A549 (cell line): ENCODE measurements at regions not wholly inside any gene's neighbourhood (a gene's known extent, or its start where the extent isn't known, plus 50 kb on each side); places are given as distances from the start of the nearest gene placed in this dataset.

ENCODE experiments used
- BHLHE40 ChIP-seq: IDR thresholded peaks from 2 replicates; pipeline ENCODE4 v1.6.1; 2012; ENCODE audit warnings: low read depth, low read length, inconsistent platforms
- KDM5A ChIP-seq: fragments of 200-600 bp; sonication (generic); IDR thresholded peaks from 2 replicates; pipeline ENCODE4 v1.6.1; 2016; ENCODE audit warnings: antibody characterized with exemption, mild to moderate bottlenecking
- PHF8 ChIP-seq: fragments of 200-600 bp; sonication (generic); IDR thresholded peaks from 2 replicates; pipeline ENCODE4 v1.6.1; 2016; ENCODE audit warnings: low read depth, mild to moderate bottlenecking, antibody characterized with exemption, moderate library complexity, borderline replicate concordance
- POLR2A ChIP-seq: IDR thresholded peaks from 2 replicates; pipeline ENCODE4 v1.6.1; 2012; ENCODE audit warnings: mild to moderate bottlenecking, low read length
- RAD21 ChIP-seq, 2 experiments: fragments of >200 bp in 1 of 2; sonication (Bioruptor Twin) in 1 of 2; formaldehyde crosslinking in 1 of 2; IDR thresholded peaks in 1 of 2; conservative IDR thresholded peaks in 1 of 2; 2 replicates in 1 of 2; 3 replicates in 1 of 2; pipeline ENCODE4 v1.6.1; 2012 to 2018; ENCODE audit warnings: inconsistent platforms in 1 of 2
- RFX5 ChIP-seq: fragments of 450-650 bp; IDR thresholded peaks from 2 replicates; pipeline ENCODE4 v1.7.1; 2014; ENCODE audit warnings: antibody characterized with exemption, mild to moderate bottlenecking, moderate library complexity
- RNF2 ChIP-seq: fragments of 200-600 bp; sonication (generic); IDR thresholded peaks from 2 replicates; pipeline ENCODE4 v1.6.1; 2016; ENCODE audit warnings: low read depth, mild to moderate bottlenecking, antibody characterized with exemption, moderate library complexity, borderline replicate concordance
- ZNF302 ChIP-seq: fragments of 250-450 bp; sonication (Bioruptor Pico); IDR thresholded peaks from 2 replicates; pipeline ENCODE4 v1.9.0; 2021; ENCODE audit warnings: inconsistent platforms, mild to moderate bottlenecking, moderate library complexity
- TF ChIP-seq, protein P1 (sequence below): fragments of 450-650 bp; IDR thresholded peaks from 2 replicates; pipeline ENCODE4 v1.6.1; 2014; ENCODE audit warnings: antibody characterized with exemption
- TF ChIP-seq, protein P2 (sequence below): fragments of >200 bp; sonication (Bioruptor Twin); formaldehyde crosslinking; IDR thresholded peaks from 3 replicates; pipeline ENCODE4 v1.5.1; 2016
- TF ChIP-seq, protein P3 (sequence below): fragments of >200 bp; sonication (Bioruptor Twin); formaldehyde crosslinking; IDR thresholded peaks from 3 replicates; pipeline ENCODE4 v1.6.1; 2016

DNA sequence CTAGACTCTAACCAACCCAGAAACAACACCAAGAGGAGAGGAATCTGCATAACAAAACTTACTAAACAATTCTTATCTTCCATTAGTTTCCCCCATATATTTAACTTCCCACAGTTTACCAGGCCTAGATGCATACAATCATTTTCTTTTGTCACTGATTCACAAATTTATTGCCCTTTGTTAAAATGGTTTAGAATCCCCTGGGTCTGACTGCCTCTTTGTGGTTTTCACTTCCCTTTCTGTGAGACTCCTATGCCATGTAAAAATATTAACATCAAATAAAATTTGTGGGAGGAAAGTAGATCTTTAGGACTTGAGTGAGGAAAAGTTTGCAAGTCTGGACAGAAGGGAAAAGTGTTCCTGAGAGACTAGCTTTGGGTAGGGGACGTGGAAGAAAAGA, 393.8 kb upstream of the CNKSR2 start:
- no peak for TF ChIP-seq BHLHE40
- no peak for TF ChIP-seq RFX5
- TF ChIP-seq, protein P1, sequence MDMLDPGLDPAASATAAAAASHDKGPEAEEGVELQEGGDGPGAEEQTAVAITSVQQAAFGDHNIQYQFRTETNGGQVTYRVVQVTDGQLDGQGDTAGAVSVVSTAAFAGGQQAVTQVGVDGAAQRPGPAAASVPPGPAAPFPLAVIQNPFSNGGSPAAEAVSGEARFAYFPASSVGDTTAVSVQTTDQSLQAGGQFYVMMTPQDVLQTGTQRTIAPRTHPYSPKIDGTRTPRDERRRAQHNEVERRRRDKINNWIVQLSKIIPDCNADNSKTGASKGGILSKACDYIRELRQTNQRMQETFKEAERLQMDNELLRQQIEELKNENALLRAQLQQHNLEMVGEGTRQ: no peak
- no peak for TF ChIP-seq ZNF302 (CRISPR knock-in tag)
- TF ChIP-seq, protein P2, sequence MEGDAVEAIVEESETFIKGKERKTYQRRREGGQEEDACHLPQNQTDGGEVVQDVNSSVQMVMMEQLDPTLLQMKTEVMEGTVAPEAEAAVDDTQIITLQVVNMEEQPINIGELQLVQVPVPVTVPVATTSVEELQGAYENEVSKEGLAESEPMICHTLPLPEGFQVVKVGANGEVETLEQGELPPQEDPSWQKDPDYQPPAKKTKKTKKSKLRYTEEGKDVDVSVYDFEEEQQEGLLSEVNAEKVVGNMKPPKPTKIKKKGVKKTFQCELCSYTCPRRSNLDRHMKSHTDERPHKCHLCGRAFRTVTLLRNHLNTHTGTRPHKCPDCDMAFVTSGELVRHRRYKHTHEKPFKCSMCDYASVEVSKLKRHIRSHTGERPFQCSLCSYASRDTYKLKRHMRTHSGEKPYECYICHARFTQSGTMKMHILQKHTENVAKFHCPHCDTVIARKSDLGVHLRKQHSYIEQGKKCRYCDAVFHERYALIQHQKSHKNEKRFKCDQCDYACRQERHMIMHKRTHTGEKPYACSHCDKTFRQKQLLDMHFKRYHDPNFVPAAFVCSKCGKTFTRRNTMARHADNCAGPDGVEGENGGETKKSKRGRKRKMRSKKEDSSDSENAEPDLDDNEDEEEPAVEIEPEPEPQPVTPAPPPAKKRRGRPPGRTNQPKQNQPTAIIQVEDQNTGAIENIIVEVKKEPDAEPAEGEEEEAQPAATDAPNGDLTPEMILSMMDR: no peak
- TF ChIP-seq PHF8: no peak
- TF ChIP-seq RAD21 (conservative IDR thresholded peaks at IDR 0.05 in 1 of 2, IDR thresholded peaks at IDR 0.05 in 1 of 2): no peak
- TF ChIP-seq, protein P3, sequence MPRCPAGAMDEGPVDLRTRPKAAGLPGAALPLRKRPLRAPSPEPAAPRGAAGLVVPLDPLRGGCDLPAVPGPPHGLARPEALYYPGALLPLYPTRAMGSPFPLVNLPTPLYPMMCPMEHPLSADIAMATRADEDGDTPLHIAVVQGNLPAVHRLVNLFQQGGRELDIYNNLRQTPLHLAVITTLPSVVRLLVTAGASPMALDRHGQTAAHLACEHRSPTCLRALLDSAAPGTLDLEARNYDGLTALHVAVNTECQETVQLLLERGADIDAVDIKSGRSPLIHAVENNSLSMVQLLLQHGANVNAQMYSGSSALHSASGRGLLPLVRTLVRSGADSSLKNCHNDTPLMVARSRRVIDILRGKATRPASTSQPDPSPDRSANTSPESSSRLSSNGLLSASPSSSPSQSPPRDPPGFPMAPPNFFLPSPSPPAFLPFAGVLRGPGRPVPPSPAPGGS: no peak
- TF ChIP-seq KDM5A: no peak
- TF ChIP-seq POLR2A: no peak
- TF ChIP-seq RNF2: no peak
